ENCODE measurements at regions not wholly inside any gene's neighbourhood (a gene's known extent, or its start where the extent isn't known, plus 50 kb on each side); places are given as distances from the start of the nearest gene placed in this dataset.
"Not testable (repeated sequence)": the region's sequence is repeated elsewhere in the genome, so short reads cannot be mapped to it uniquely, and the experiment has no call there.

DNA sequence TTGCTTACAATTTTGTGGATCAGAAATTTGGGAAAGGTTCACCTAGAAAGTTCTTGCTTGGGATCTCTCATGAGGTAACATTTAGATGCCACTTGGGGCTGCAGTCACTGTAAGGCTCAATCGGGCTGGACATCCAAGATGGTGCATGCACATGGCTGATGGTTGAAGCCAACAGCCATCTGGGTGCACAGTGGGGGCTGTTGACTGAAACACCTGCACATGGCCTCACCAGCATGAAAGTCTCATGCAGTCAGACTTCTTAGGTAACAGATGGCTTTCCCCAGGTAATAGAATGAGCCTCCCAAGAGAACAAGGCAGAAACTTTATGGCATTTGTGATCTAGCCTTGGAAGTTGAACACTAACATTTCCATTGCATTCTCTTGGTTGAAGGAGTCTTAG lies 740.7 kb upstream of the AUTS2 start:
- H3K27ac ChIP-seq = no peak overlapping the region
- no peak for TF ChIP-seq CTCF (conservative IDR thresholded peaks at IDR 0.05)
- TF ChIP-seq ZFX (IDR thresholded peaks at IDR 0.05) = no peak

DNA sequence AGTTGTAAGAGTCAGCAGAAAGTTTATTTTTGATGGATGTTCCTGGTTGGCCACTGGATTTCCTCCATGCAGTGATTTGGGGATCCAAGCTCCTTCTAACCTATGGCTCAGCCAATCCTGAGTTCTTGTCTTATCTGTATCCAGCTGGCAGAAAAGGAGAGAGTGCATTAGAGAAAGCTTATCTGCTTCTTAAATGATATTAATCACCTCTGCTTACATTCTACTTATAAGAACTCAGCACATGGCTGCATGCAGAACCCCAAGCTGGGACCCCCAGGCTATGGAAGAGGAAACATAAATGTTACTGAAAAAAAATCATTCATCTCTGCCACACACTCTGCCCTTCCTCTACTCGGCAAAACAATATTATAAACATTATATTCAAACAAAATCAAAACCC lies 739.8 kb upstream of the AUTS2 start:
- TF ChIP-seq ZFX (IDR thresholded peaks at IDR 0.05) (no peak), CTCF (conservative IDR thresholded peaks at IDR 0.05) (no peak)
- no peak overlapping the region for H3K27ac ChIP-seq

DNA sequence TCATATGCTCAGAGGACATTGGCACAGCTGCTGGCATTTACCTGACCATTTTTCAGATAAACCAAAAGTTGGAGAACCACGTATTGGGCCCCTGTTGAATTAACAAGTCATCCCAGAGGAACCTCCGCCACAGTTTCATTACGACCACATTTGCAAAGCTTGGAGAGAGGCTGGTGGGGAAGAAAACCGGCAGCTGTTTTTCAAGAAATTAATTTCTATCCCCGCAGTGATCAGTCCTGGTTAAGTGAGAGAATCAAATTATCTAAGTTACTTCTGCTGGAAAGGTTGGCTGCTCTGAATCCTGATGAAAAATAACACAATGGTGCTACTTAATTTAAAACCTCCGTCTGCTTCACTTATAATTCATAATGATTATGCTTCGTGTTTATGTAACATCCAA lies 737.1 kb upstream of the AUTS2 start:
- TF ChIP-seq CTCF (conservative IDR thresholded peaks at IDR 0.05) (no peak), ZFX (IDR thresholded peaks at IDR 0.05) (no peak)
- H3K27ac ChIP-seq = no peak overlapping the region

DNA sequence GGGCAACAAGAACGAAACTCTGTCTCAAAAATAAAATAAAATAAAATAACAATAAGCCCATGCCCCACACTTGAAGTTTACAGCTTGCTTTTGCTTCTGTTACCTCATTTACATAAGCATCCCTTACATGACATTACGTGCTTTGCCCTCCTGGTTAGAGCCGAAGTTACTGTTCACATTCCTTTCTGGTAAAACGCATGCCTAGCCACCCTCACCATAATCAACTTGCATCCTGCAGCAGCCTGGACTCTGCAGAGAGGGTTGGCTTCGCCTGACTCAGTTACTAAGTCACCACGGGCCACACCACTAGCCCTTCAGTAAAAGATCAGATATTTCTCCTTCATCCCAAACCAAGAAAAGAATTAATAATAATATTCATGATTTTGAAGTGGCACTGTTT lies 736.0 kb upstream of the AUTS2 start:
- no peak overlapping the region for H3K27ac ChIP-seq
- TF ChIP-seq ZFX (IDR thresholded peaks at IDR 0.05) (no peak), CTCF (conservative IDR thresholded peaks at IDR 0.05) (no peak)

DNA sequence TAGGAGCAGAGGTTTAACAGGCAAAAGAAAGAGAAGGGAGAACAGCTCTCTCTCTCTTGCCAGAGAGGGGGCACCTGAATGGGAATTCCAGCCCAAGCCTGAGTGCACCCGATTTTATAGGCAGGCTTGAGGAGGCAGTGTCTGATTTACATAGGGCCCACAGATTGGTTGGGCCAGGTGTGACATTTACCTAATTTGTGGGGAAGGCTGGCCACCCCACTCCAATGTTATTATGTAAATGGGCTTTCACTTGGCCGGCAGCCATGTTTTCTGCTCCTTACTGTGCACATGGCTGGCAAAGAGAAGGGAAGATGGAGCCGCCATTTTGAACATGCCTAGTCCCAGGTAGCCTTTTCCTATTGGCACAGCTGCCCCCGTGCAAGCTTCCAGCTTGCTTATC lies 735.5 kb upstream of the AUTS2 start:
- no peak for TF ChIP-seq ZFX (IDR thresholded peaks at IDR 0.05)
- TF ChIP-seq CTCF (conservative IDR thresholded peaks at IDR 0.05) = no peak
- no peak overlapping the region for H3K27ac ChIP-seq

DNA sequence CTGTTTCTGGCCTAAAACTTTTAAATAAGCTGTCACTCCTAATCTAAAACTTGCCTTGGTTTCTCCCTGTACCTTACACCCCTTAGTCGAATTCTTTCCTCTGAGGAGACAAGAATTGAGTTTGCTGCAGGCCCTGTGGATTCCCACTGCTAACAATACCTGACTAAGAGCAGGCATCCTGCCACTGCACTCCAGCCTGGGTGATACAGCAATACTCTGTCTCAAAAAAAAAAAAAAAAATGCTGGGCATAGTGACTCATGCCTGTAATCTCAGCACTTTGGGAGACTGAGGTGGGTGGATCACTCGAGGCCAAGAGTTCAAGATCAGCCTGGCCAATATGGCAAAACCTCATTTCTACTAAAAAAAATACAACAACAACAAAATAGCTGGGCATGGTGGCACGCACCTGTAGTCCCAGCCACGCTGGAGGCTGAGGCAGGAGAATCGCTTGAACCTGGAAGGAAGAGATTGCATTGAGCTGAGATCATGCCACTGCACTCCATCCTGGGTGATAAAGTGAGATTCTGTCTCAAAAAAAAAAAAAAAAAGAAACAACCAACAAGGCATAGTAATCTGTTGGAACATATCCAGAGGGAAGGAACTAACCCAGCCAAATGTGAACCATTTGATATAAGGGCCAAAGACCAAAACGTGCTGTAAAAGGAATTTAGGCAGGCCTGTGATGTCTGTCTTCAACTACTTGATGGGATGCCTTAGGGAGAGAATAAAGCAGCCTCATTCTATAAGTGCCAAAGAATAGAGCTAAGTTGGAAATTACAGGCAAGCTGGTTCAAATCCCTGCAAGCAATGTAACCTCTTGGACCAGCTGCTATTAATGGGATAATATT lies 732.7 kb upstream of the AUTS2 start:
- TF ChIP-seq ZFX (IDR thresholded peaks at IDR 0.05) (no peak), CTCF (conservative IDR thresholded peaks at IDR 0.05) (no peak)
- no peak overlapping the region for H3K27ac ChIP-seq

- H3K27ac ChIP-seq = no peak overlapping the region
- TF ChIP-seq ZFX (IDR thresholded peaks at IDR 0.05) (no peak), CTCF (conservative IDR thresholded peaks at IDR 0.05) (no peak)
Measured at GRCh38 chr7:68866200-68866570, 732.1 kb upstream of the AUTS2 start.

DNA sequence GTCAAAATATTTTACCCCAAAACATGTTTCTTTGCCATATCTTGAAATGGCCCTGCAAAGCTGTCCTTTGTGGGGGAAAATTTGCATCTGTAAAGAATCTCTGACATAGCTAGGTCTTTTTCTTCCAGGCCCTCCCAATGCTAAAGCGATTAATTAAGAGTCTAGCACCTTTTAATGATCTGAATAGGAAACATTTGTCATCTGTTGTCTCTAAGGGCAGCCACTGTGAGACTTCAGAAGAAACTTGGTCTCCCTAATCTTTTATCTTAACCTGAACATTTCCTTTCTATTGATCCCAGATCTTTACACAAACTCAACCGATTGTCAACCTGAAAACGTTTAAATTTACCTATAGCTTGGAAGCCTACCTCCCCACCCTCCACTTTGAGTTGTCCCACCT lies 731.6 kb upstream of the AUTS2 start:
- not testable (repeated sequence) for H3K27ac ChIP-seq

Data from C4-2B (cell line).